ENCODE measurements at regions not wholly inside any gene's neighbourhood (a gene's known extent, or its start where the extent isn't known, plus 50 kb on each side); places are given as distances from the start of the nearest gene placed in this dataset.

GRCh38 chr12:13275241-13276085 is 78.9 kb downstream of the EMP1 start:
- no peak for DNase-seq

- no peak for DNase-seq
These were observed 77.3 kb downstream of the EMP1 start for GRCh38 chr12:13273850-13274249.

- DNase-seq: no peak
These were observed 76.6 kb downstream of the EMP1 start for GRCh38 chr12:13273097-13273496.

- no peak for DNase-seq
These were observed 74.3 kb downstream of the EMP1 start for GRCh38 chr12:13270817-13271216.
